HepG2 (cell line): ENCODE measurements at regions not wholly inside any gene's neighbourhood (a gene's known extent, or its start where the extent isn't known, plus 50 kb on each side); places are given as distances from the start of the nearest gene placed in this dataset.

Experiments
- ATAC-seq: fragments of 200-7000 bp; cut with Tn5 transposase; 3 replicates; pipeline ENCODE4 v1.9.1; 2020; ENCODE audit warnings: mild to moderate bottlenecking, moderate library complexity
- BruUV-seq: library from RNA; stranded (reverse); fragments of 400-500 nt; replicated peaks from 2 replicates; lab custom pipeline; 2021; lab: Mats Ljungman, UMichigan
- CTCF ChIA-PET: fragments of 300-600 bp; formaldehyde crosslinking; extraction: SDS; loops from one replicate; lab custom pipeline; 2021; ENCODE audit warnings: low total read pairs, inconsistent platforms, low intra/inter-chr PET ratio; lab: Yijun Ruan, JAX
- POLR2A ChIA-PET: fragments of 350-600 bp; sonication (Branson Sonifier 250); formaldehyde crosslinking; loops from one replicate; lab custom pipeline; 2020; ENCODE audit warnings: antibody characterized with exemption, inconsistent platforms; lab: Yijun Ruan, JAX
- DNase-seq: peaks from one replicate; pipeline ENCODE4 v3.0.0-alpha.2; 2015; ENCODE audit warnings: low spot score
- FAIRE-seq: peaks from 3 replicates; lab custom pipeline; 2011; peaks lifted over from hg19 to GRCh38; lab: Jason Lieb, UNC
- H2AFZ ChIP-seq: one replicate; pipeline ENCODE4 v1.6.1; 2011; ENCODE audit warnings: low read length, inconsistent platforms
- H3K27ac ChIP-seq: fragments of 300-600 bp; 3 replicates; pipeline ENCODE4 v1.8.0; 2011; ENCODE audit warnings: mixed run types, mild to moderate bottlenecking, mixed read lengths, low read length, inconsistent platforms; ENCODE audit not compliant: insufficient read depth; ENCODE audit errors: extremely low read length
- H3K27me3 ChIP-seq, 2 experiments: fragments of 200-600 bp in 1 of 2; 2 replicates in 1 of 2; 3 replicates in 1 of 2; pipeline versions ENCODE4 v1.6.0 to v1.8.0; 2011; ENCODE audit warnings: low read length in 2 of 2, mild to moderate bottlenecking in 2 of 2, moderate library complexity in 2 of 2, inconsistent platforms in 1 of 2; ENCODE audit not compliant: insufficient read depth in 2 of 2, control insufficient read depth in 1 of 2
- H3K36me3 ChIP-seq, 2 experiments: fragments of 200-600 bp in 1 of 2; replicated peaks in 1 of 2; 2 replicates in 1 of 2; 3 replicates in 1 of 2; pipeline versions ENCODE4 v1.5.1 to v1.8.0; 2011; ENCODE audit warnings: low read length in 2 of 2, inconsistent platforms in 1 of 2; ENCODE audit not compliant: insufficient read depth in 2 of 2, control insufficient read depth in 1 of 2
- H3K4me1 ChIP-seq: 2 replicates; pipeline ENCODE4 v1.5.1; 2012; ENCODE audit warnings: low read length, inconsistent platforms; ENCODE audit not compliant: insufficient read depth
- H3K4me2 ChIP-seq: 2 replicates; pipeline ENCODE4 v1.6.0; 2011; ENCODE audit warnings: low read depth, low read length, inconsistent platforms
- H3K4me3 ChIP-seq, 3 experiments: fragments of 200-600 bp in 1 of 3; sonication (generic), shearing (Covaris generic) in 1 of 3; replicated peaks in 1 of 3; 2 replicates each; pipeline ENCODE4 v1.5.1; 2011 to 2016; ENCODE audit warnings: low read length in 3 of 3, inconsistent platforms in 2 of 3, low read depth in 2 of 3, mild to moderate bottlenecking in 2 of 3, control low read depth in 1 of 3, mixed read lengths in 1 of 3; ENCODE audit not compliant: insufficient read depth in 1 of 3
- H3K79me2 ChIP-seq: one replicate; pipeline ENCODE4 v1.6.1; 2011; ENCODE audit warnings: low read length, inconsistent platforms; ENCODE audit not compliant: insufficient read depth
- H3K9ac ChIP-seq: 2 replicates; pipeline ENCODE4 v1.6.0; 2011; ENCODE audit warnings: mild to moderate bottlenecking, low read depth, low read length, inconsistent platforms; ENCODE audit not compliant: insufficient read depth
- H3K9me3 ChIP-seq: 2 replicates; pipeline ENCODE4 v1.5.1; 2012; ENCODE audit warnings: mild to moderate bottlenecking, low read length
- H4K20me1 ChIP-seq: 2 replicates; pipeline ENCODE4 v1.6.0; 2011; ENCODE audit warnings: inconsistent platforms, mild to moderate bottlenecking, low read length, moderate library complexity; ENCODE audit not compliant: insufficient read depth
- MAFF ChIP-seq: IDR thresholded peaks from 2 replicates; pipeline ENCODE4 v1.6.1; 2011; ENCODE audit warnings: low read depth, low read length, improper control_type of control experiment
- MAFK ChIP-seq, 2 experiments: IDR thresholded peaks in 1 of 2; conservative IDR thresholded peaks in 1 of 2; 2 replicates each; pipeline ENCODE4 v1.6.1; 2011; ENCODE audit warnings: improper control_type of control experiment in 2 of 2, low read length in 2 of 2
- ZNF557 ChIP-seq: sonication (generic); formaldehyde crosslinking; IDR thresholded peaks from 2 replicates; pipeline ENCODE4 v1.4.0; 2020; ENCODE audit warnings: missing genetic modification reagents
- WGBS: methylation state at CpG from one replicate; pipeline ENCODE4 v1.1.6; 2017; ENCODE audit warnings: low lambda C conversion rate; 5-methylcytosine and 5-hydroxymethylcytosine counted together
- in situ Hi-C: cut with HindIII; loops from 2 replicates; pipeline ENCODE4 v1.10.0; 2017; ENCODE audit warnings: low pct_unique_long_range_greater_than_20kb; ENCODE audit not compliant: extremely low pct_ligation_motif_present
- intact Hi-C: fragments of 100-400 bp; cut with micrococcal nuclease; formaldehyde crosslinking; loops from one replicate; pipeline ENCODE4 v1.10.0; 2022; ENCODE audit not compliant: unreplicated experiment
- TF ChIP-seq, protein P1 (sequence below): sonication (generic); formaldehyde crosslinking; IDR thresholded peaks from 2 replicates; pipeline ENCODE4 v1.5.0; 2020; ENCODE audit warnings: mild to moderate bottlenecking, missing genetic modification reagents, borderline replicate concordance
- TF ChIP-seq, protein P2 (sequence below): sonication (generic); formaldehyde crosslinking; IDR thresholded peaks from 2 replicates; pipeline ENCODE4 v1.5.0; 2020; ENCODE audit warnings: missing genetic modification reagents, mild to moderate bottlenecking, borderline replicate concordance

DNA sequence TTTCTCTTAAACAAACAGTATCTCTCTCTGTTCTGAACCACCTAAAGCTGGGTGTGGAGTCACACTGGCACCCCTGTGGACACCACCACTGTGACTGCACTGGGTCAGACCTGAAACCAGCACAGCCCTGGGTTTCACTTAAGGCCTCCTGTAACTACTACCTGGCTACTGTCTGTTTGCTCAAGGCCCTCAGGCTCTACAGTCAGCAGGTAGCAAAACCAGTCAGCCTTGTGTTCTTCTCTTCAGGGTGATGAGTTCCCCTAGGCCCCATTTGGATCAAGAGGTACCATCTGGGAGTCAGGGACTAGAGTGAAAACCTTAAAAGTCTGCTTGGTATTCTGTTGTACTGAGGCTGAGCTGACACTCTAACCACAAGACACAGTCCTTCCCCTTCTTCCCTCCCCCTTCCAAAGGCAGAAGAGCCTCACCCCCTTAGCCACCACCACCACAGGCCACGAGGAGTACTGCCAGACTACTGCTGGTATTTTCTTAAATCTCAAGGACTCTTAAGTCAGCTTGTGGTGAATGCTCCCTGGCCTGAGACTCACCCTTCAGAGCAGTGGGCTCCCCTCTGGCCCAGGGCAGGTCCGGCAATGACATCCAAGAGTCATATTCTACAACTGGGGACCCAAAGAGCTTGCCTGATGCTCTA, 153.2 kb upstream of the MON1B start (continued):
- TF ChIP-seq, protein P1, sequence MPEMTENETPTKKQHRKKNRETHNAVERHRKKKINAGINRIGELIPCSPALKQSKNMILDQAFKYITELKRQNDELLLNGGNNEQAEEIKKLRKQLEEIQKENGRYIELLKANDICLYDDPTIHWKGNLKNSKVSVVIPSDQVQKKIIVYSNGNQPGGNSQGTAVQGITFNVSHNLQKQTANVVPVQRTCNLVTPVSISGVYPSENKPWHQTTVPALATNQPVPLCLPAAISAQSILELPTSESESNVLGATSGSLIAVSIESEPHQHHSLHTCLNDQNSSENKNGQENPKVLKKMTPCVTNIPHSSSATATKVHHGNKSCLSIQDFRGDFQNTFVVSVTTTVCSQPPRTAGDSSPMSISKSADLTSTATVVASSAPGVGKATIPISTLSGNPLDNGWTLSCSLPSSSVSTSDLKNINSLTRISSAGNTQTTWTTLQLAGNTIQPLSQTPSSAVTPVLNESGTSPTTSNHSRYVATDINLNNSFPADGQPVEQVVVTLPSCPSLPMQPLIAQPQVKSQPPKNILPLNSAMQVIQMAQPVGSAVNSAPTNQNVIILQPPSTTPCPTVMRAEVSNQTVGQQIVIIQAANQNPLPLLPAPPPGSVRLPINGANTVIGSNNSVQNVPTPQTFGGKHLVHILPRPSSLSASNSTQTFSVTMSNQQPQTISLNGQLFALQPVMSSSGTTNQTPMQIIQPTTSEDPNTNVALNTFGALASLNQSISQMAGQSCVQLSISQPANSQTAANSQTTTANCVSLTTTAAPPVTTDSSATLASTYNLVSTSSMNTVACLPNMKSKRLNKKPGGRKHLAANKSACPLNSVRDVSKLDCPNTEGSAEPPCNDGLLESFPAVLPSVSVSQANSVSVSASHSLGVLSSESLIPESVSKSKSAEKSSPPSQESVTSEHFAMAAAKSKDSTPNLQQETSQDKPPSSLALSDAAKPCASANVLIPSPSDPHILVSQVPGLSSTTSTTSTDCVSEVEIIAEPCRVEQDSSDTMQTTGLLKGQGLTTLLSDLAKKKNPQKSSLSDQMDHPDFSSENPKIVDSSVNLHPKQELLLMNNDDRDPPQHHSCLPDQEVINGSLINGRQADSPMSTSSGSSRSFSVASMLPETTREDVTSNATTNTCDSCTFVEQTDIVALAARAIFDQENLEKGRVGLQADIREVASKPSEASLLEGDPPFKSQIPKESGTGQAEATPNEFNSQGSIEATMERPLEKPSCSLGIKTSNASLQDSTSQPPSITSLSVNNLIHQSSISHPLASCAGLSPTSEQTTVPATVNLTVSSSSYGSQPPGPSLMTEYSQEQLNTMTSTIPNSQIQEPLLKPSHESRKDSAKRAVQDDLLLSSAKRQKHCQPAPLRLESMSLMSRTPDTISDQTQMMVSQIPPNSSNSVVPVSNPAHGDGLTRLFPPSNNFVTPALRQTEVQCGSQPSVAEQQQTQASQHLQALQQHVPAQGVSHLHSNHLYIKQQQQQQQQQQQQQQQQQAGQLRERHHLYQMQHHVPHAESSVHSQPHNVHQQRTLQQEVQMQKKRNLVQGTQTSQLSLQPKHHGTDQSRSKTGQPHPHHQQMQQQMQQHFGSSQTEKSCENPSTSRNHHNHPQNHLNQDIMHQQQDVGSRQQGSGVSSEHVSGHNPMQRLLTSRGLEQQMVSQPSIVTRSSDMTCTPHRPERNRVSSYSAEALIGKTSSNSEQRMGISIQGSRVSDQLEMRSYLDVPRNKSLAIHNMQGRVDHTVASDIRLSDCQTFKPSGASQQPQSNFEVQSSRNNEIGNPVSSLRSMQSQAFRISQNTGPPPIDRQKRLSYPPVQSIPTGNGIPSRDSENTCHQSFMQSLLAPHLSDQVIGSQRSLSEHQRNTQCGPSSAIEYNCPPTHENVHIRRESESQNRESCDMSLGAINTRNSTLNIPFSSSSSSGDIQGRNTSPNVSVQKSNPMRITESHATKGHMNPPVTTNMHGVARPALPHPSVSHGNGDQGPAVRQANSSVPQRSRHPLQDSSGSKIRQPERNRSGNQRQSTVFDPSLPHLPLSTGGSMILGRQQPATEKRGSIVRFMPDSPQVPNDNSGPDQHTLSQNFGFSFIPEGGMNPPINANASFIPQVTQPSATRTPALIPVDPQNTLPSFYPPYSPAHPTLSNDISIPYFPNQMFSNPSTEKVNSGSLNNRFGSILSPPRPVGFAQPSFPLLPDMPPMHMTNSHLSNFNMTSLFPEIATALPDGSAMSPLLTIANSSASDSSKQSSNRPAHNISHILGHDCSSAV (CRISPR knock-in tag) = no peak
- TF ChIP-seq ZNF557 (CRISPR knock-in tag) = no peak

DNA sequence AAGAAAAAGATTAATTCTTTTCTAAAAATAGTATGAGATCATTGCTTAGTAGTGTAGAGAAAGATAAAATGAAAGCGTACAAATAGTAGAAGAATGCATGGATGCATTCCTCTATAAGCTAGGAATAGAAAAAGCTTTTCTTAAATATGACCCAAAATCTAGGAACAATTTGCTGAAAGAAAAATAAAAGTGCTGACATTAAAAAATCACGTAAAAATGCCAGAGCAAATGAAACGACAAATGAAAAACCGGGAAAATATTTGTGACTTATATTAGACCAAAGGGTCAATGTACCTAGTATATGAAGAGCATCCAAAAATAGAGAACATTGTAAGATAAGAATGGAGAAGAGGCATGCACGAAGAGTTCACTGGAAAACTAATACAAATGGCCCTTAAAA, 149.5 kb upstream of the MON1B start:
- no peaks in the 10 kb centered on the region for H3K36me3 ChIP-seq
- in situ Hi-C loops (no loop called here), intact Hi-C loops (loop anchor here (5.0 kb wide), 1 partner anchor 374 kb away; no protein-coding TSS in a partner anchor)
- DNase-seq (no peak), FAIRE-seq (no peak), ATAC-seq (no peak)
- no peaks in the 10 kb centered on the region for H4K20me1 ChIP-seq
- H3K9ac ChIP-seq = no peak overlapping the region
- H3K4me2 ChIP-seq = no peak overlapping the region
- no peaks in the 10 kb centered on the region; a peak in 1 of 5 replicates for H3K27me3 ChIP-seq
- TF ChIP-seq, protein P2, sequence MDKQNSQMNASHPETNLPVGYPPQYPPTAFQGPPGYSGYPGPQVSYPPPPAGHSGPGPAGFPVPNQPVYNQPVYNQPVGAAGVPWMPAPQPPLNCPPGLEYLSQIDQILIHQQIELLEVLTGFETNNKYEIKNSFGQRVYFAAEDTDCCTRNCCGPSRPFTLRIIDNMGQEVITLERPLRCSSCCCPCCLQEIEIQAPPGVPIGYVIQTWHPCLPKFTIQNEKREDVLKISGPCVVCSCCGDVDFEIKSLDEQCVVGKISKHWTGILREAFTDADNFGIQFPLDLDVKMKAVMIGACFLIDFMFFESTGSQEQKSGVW (CRISPR knock-in tag) = no peak
- TF ChIP-seq MAFF = peak; percentile 56; the same call in 1 of the 2 replicates
- peak; percentile 44 to 64; a peak in 2 of 4 replicates for TF ChIP-seq MAFK (conservative IDR thresholded peaks at IDR 0.05 in 1 of 2, IDR thresholded peaks at IDR 0.05 in 1 of 2; ENCODE audit: low read length in 2 of 2)
- 2% methylated on average over 5 of the region's 5 CpGs for WGBS
- CTCF ChIA-PET = no interaction called here
- no peak overlapping the region for H3K27ac ChIP-seq
- H3K4me1 ChIP-seq = no peaks in the 10 kb centered on the region
- no TSS peak for BruUV-seq
- H3K9me3 ChIP-seq = peaks cover 9% of the 10 kb centered on the region; the same call in 1 of the 2 replicates
- no peak overlapping the region for H3K4me3 ChIP-seq
- POLR2A ChIA-PET = no interaction called here
- no peak overlapping the region for H2AFZ ChIP-seq
- H3K79me2 ChIP-seq = no peaks in the 10 kb centered on the region
